ENCODE measurements at regions not wholly inside any gene's neighbourhood (a gene's known extent, or its start where the extent isn't known, plus 50 kb on each side); places are given as distances from the start of the nearest gene placed in this dataset.

- TF ChIP-seq CTCF (IDR thresholded peaks at IDR 0.05): no peak
- no peak for TF ChIP-seq ZFX (IDR thresholded peaks at IDR 0.05; ENCODE audit: borderline replicate concordance)
Observed at GRCh38 chr6:67353861-67354260, 1281.2 kb upstream of the ADGRB3 start.
